ENCODE measurements at regions not wholly inside any gene's neighbourhood (a gene's known extent, or its start where the extent isn't known, plus 50 kb on each side); places are given as distances from the start of the nearest gene placed in this dataset.
A peak's percentile ranks its signal among the peaks of the same experiment; 100 is the strongest.

GRCh38 chr10:123562387-123562786 is 103.8 kb upstream of the GPR26 start:
- H3K9me3 ChIP-seq = no peaks in the 10 kb centered on the region
- Mint-ChIP-seq H3K4me1 (no peaks in the 10 kb centered on the region), H3K4me3 (no peak overlapping the region), H3K27me3 (peaks cover 23 to 32% of the 10 kb centered on the region in 2 donors), H3K9me3 (no peaks in the 10 kb centered on the region), H3K36me3 (no peaks in the 10 kb centered on the region), H3K27ac (no peak overlapping the region)
- CTCF ChIA-PET = interaction anchor here in 1 of 2 donors (0.6 kb wide), 1 partner anchor 519 kb away, joined by 3 read pairs; no protein-coding TSS in a partner anchor
- WGBS (ENCODE audit: insufficient coverage) = no CpG with 5 or more reads among the region's 1 CpG
- POLR2A ChIA-PET = no interaction called here
- DNase-seq = peak in 1 of 35 experiments; percentile 18
- ATAC-seq (replicated peaks in 1 of 4) = no peak
- H3K27ac ChIP-seq (ENCODE audit: low read length) = no peak overlapping the region
- no peaks in the 10 kb centered on the region for H3K36me3 ChIP-seq (ENCODE audit: control insufficient read depth in 2 of 2, extremely low read depth in 1 of 2, insufficient read depth in 1 of 2, low read length in 1 of 2)
- H3K27me3 ChIP-seq (replicated peaks in 1 of 2; ENCODE audit: control insufficient read depth in 2 of 2, extremely low read depth in 1 of 2, insufficient read depth in 2 of 2, low read length in 1 of 2) = peaks cover 0 to 45% of the 10 kb centered on the region in 2 experiments
- peaks cover 0 to 4% of the 10 kb centered on the region in 2 experiments for H3K4me1 ChIP-seq (ENCODE audit: control insufficient read depth in 1 of 2, extremely low read depth in 1 of 2, insufficient read depth in 2 of 2, low read length in 2 of 2)
- no peak overlapping the region for H3K4me3 ChIP-seq (ENCODE audit: control insufficient read depth in 1 of 2, extremely low read depth in 1 of 2, low read length in 1 of 2)

GRCh38 chr10:123562811-123563580 is 103.2 kb upstream of the GPR26 start:
- H3K27me3 Mint-ChIP-seq = peaks cover 27 to 38% of the 10 kb centered on the region in 2 donors
- no peak overlapping the region for H3K4me3 Mint-ChIP-seq
- H3K27ac ChIP-seq (ENCODE audit: low read length) = no peak overlapping the region
- H3K4me3 ChIP-seq (ENCODE audit: control insufficient read depth in 1 of 2, extremely low read depth in 1 of 2, low read length in 1 of 2) = no peak overlapping the region
- no peaks in the 10 kb centered on the region for H3K36me3 Mint-ChIP-seq
- DNase-seq = no peak
- no peaks in the 10 kb centered on the region for H3K36me3 ChIP-seq (ENCODE audit: control insufficient read depth in 2 of 2, extremely low read depth in 1 of 2, insufficient read depth in 1 of 2, low read length in 1 of 2)
- H3K9me3 ChIP-seq = no peaks in the 10 kb centered on the region
- H3K9me3 Mint-ChIP-seq = no peaks in the 10 kb centered on the region
- peaks cover 0 to 4% of the 10 kb centered on the region in 2 experiments for H3K4me1 ChIP-seq (ENCODE audit: control insufficient read depth in 1 of 2, extremely low read depth in 1 of 2, insufficient read depth in 2 of 2, low read length in 2 of 2)
- WGBS (ENCODE audit: insufficient coverage) = 49% methylated on average over 6 of the region's 8 CpGs
- peaks cover 0 to 48% of the 10 kb centered on the region in 2 experiments for H3K27me3 ChIP-seq (replicated peaks in 1 of 2; ENCODE audit: control insufficient read depth in 2 of 2, extremely low read depth in 1 of 2, insufficient read depth in 2 of 2, low read length in 1 of 2)
- POLR2A ChIA-PET = no interaction called here
- ATAC-seq (replicated peaks in 1 of 4) = no peak
- CTCF ChIA-PET = no interaction called here
- no peaks in the 10 kb centered on the region for H3K4me1 Mint-ChIP-seq
- no peak overlapping the region for H3K27ac Mint-ChIP-seq

- Histone ChIP-seq H3K27ac (ENCODE audit: low read length) (no peak overlapping the region), H3K4me3 (ENCODE audit: control insufficient read depth in 1 of 2, extremely low read depth in 1 of 2, low read length in 1 of 2) (no peak overlapping the region), H3K27me3 (replicated peaks in 1 of 2; ENCODE audit: control insufficient read depth in 2 of 2, extremely low read depth in 1 of 2, insufficient read depth in 2 of 2, low read length in 1 of 2) (peaks cover 0 to 52% of the 10 kb centered on the region in 2 experiments), H3K9me3 (no peaks in the 10 kb centered on the region), H3K36me3 (ENCODE audit: control insufficient read depth in 2 of 2, extremely low read depth in 1 of 2, insufficient read depth in 1 of 2, low read length in 1 of 2) (no peaks in the 10 kb centered on the region), H3K4me1 (ENCODE audit: control insufficient read depth in 1 of 2, extremely low read depth in 1 of 2, insufficient read depth in 2 of 2, low read length in 2 of 2) (peaks cover 0 to 4% of the 10 kb centered on the region in 2 experiments)
- Mint-ChIP-seq H3K4me1 (no peaks in the 10 kb centered on the region), H3K4me3 (no peak overlapping the region), H3K36me3 (no peaks in the 10 kb centered on the region), H3K27ac (no peak overlapping the region), H3K27me3 (peaks cover 32 to 42% of the 10 kb centered on the region in 2 donors), H3K9me3 (no peaks in the 10 kb centered on the region)
- POLR2A ChIA-PET = no interaction called here
- DNase-seq (no peak), ATAC-seq (replicated peaks in 1 of 4) (no peak)
- WGBS (ENCODE audit: insufficient coverage) = 88% methylated on average over 1 of the region's 5 CpGs
- CTCF ChIA-PET = no interaction called here
Measured at GRCh38 chr10:123563581-123563855, 102.6 kb upstream of the GPR26 start.

GRCh38 chr10:123563994-123564393 is 102.2 kb upstream of the GPR26 start:
- DNase-seq = no peak
- no peaks in the 10 kb centered on the region for H3K9me3 ChIP-seq
- Mint-ChIP-seq H3K4me3 (no peak overlapping the region), H3K36me3 (no peaks in the 10 kb centered on the region), H3K27ac (no peak overlapping the region), H3K9me3 (no peaks in the 10 kb centered on the region), H3K4me1 (no peaks in the 10 kb centered on the region), H3K27me3 (peaks cover 35 to 46% of the 10 kb centered on the region in 2 donors)
- H3K27me3 ChIP-seq (replicated peaks in 1 of 2; ENCODE audit: control insufficient read depth in 2 of 2, extremely low read depth in 1 of 2, insufficient read depth in 2 of 2, low read length in 1 of 2) = peaks cover 0 to 55% of the 10 kb centered on the region in 2 experiments
- H3K4me3 ChIP-seq (ENCODE audit: control insufficient read depth in 1 of 2, extremely low read depth in 1 of 2, low read length in 1 of 2) = no peak overlapping the region
- ChIA-PET POLR2A (interaction anchor here in 1 of 2 donors (0.7 kb wide), 1 partner anchor 51 kb away, joined by 6 read pairs; no protein-coding TSS in a partner anchor), CTCF (no interaction called here)
- H3K27ac ChIP-seq (ENCODE audit: low read length) = no peak overlapping the region
- no peaks in the 10 kb centered on the region for H3K36me3 ChIP-seq (ENCODE audit: control insufficient read depth in 2 of 2, extremely low read depth in 1 of 2, insufficient read depth in 1 of 2, low read length in 1 of 2)
- 58% methylated on average over 4 of the region's 5 CpGs for WGBS (ENCODE audit: insufficient coverage)
- no peak for ATAC-seq (replicated peaks in 1 of 4)
- H3K4me1 ChIP-seq (ENCODE audit: control insufficient read depth in 1 of 2, extremely low read depth in 1 of 2, insufficient read depth in 2 of 2, low read length in 2 of 2) = peaks cover 0 to 4% of the 10 kb centered on the region in 2 experiments

- Histone ChIP-seq H3K9me3 (no peaks in the 10 kb centered on the region), H3K4me3 (ENCODE audit: control insufficient read depth in 1 of 2, extremely low read depth in 1 of 2, low read length in 1 of 2) (no peak overlapping the region), H3K27ac (ENCODE audit: low read length) (no peak overlapping the region), H3K36me3 (ENCODE audit: control insufficient read depth in 2 of 2, extremely low read depth in 1 of 2, insufficient read depth in 1 of 2, low read length in 1 of 2) (no peaks in the 10 kb centered on the region), H3K27me3 (replicated peaks in 1 of 2; ENCODE audit: control insufficient read depth in 2 of 2, extremely low read depth in 1 of 2, insufficient read depth in 2 of 2, low read length in 1 of 2) (peaks cover 0 to 53% of the 10 kb centered on the region in 2 experiments), H3K4me1 (ENCODE audit: control insufficient read depth in 1 of 2, extremely low read depth in 1 of 2, insufficient read depth in 2 of 2, low read length in 2 of 2) (no peaks in the 10 kb centered on the region)
- ATAC-seq (replicated peaks in 1 of 4) = no peak
- CTCF ChIA-PET = no interaction called here
- H3K4me3 Mint-ChIP-seq = no peak overlapping the region
- H3K9me3 Mint-ChIP-seq = no peaks in the 10 kb centered on the region
- DNase-seq = no peak
- 94% methylated on average over 4 of the region's 4 CpGs for WGBS (ENCODE audit: insufficient coverage)
- peaks cover 35 to 45% of the 10 kb centered on the region in 2 donors for H3K27me3 Mint-ChIP-seq
- H3K36me3 Mint-ChIP-seq = no peaks in the 10 kb centered on the region
- no peaks in the 10 kb centered on the region for H3K4me1 Mint-ChIP-seq
- POLR2A ChIA-PET = interaction anchor here in 1 of 2 donors (0.7 kb wide), 1 partner anchor 50 kb away, joined by 6 read pairs; no protein-coding TSS in a partner anchor
- no peak overlapping the region for H3K27ac Mint-ChIP-seq
Measured at GRCh38 chr10:123564631-123565030, 101.5 kb upstream of the GPR26 start.

- CTCF ChIA-PET = no interaction called here
Measured at GRCh38 chr10:123565691-123566660, 100.2 kb upstream of the GPR26 start.

More at GRCh38 chr10:123565691-123566660, 100.2 kb upstream of the GPR26 start:
- Histone ChIP-seq H3K27me3 (replicated peaks in 1 of 2; ENCODE audit: control insufficient read depth in 2 of 2, extremely low read depth in 1 of 2, insufficient read depth in 2 of 2, low read length in 1 of 2) (peaks cover 0 to 55% of the 10 kb centered on the region in 2 experiments), H3K27ac (ENCODE audit: low read length) (no peak overlapping the region), H3K4me1 (ENCODE audit: control insufficient read depth in 1 of 2, extremely low read depth in 1 of 2, insufficient read depth in 2 of 2, low read length in 2 of 2) (no peaks in the 10 kb centered on the region), H3K9me3 (no peaks in the 10 kb centered on the region), H3K36me3 (ENCODE audit: control insufficient read depth in 2 of 2, extremely low read depth in 1 of 2, insufficient read depth in 1 of 2, low read length in 1 of 2) (no peaks in the 10 kb centered on the region), H3K4me3 (ENCODE audit: control insufficient read depth in 1 of 2, extremely low read depth in 1 of 2, low read length in 1 of 2) (no peak overlapping the region)
- POLR2A ChIA-PET = interaction anchor here in 1 of 2 donors (0.5 kb wide), 1 partner anchor 1182 kb away, joined by 4 read pairs; no protein-coding TSS in a partner anchor
- 92% methylated on average over 4 of the region's 14 CpGs for WGBS (ENCODE audit: insufficient coverage)
- Mint-ChIP-seq H3K9me3 (no peaks in the 10 kb centered on the region), H3K27ac (no peak overlapping the region), H3K4me1 (no peaks in the 10 kb centered on the region), H3K4me3 (no peak overlapping the region), H3K27me3 (peaks cover 28 to 45% of the 10 kb centered on the region in 2 donors), H3K36me3 (no peaks in the 10 kb centered on the region)
- DNase-seq (peak in 1 of 35 experiments; percentile 4), ATAC-seq (replicated peaks in 1 of 4) (no peak)

Measured in T-cell (primary cell).